Stomach (tissue), 4 donors: ENCODE measurements at regions not wholly inside any gene's neighbourhood (a gene's known extent, or its start where the extent isn't known, plus 50 kb on each side); places are given as distances from the start of the nearest gene placed in this dataset.

ENCODE experiments used
- POLR2A ChIP-seq, 4 donors: fragments of 450-650 bp; IDR thresholded peaks; one replicate each; pipeline ENCODE4 v1.6.1; 2016; ENCODE audit warnings: antibody characterized with exemption in 4 of 4, control low read depth in 2 of 4, mild to moderate bottlenecking in 1 of 4, moderate library complexity in 1 of 4
- POLR2AphosphoS5 ChIP-seq, 3 donors: sonication (generic); formaldehyde crosslinking; IDR thresholded peaks; one replicate each; pipeline ENCODE4 v1.6.1; 2016; ENCODE audit warnings: antibody characterized with exemption in 3 of 3
- TF ChIP-seq, protein P1 (sequence below), 7 experiments: fragments of 450-650 bp in 4 of 7; fragments of 200-600 bp in 3 of 7; sonication (generic) in 3 of 7; IDR thresholded peaks; one replicate each; pipeline ENCODE4 v1.5.1; 2016 to 2019; ENCODE audit warnings: antibody characterized with exemption in 7 of 7, control low read depth in 2 of 7, mild to moderate bottlenecking in 1 of 7

DNA sequence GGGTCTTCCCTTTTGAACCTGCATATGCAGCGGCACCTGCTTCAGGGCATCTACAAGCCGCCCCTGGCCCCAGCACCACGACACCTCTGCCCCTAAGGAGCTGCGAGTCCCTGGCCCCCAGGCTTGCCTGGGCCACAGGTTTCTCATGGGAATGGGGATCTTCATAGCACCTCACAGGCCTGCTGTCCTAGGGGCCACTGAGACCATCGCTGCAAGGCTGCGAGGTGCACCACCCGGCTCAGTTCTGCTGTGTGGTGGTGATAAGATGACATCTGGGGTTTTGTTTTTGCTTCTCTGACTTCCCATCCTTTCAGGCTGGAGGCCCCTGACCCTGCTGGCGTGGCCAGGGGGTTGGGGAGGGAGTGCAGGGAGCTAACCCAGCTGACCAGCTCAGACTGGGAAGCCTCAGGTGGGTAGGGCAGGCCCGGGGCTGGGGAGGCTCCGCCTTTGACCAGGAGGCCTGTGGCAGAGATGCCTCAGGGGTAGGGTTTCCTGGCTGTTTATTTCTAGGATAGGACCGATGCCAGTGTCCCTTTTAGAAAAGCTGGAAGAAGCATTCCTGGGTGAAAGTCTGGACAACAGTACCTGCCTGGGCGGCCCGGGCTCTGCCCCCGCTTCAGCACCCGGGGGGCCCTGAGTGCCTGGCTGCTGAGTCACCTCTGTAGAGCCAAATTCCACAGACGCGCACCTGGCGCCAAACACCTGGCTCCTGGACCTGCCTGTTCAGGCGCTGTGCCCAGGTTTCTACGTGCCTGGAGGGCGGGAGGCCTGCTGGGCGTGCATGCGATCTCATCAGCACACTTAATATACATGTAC, 264.7 kb downstream of the DLL1 start:
- TF ChIP-seq, protein P1, sequence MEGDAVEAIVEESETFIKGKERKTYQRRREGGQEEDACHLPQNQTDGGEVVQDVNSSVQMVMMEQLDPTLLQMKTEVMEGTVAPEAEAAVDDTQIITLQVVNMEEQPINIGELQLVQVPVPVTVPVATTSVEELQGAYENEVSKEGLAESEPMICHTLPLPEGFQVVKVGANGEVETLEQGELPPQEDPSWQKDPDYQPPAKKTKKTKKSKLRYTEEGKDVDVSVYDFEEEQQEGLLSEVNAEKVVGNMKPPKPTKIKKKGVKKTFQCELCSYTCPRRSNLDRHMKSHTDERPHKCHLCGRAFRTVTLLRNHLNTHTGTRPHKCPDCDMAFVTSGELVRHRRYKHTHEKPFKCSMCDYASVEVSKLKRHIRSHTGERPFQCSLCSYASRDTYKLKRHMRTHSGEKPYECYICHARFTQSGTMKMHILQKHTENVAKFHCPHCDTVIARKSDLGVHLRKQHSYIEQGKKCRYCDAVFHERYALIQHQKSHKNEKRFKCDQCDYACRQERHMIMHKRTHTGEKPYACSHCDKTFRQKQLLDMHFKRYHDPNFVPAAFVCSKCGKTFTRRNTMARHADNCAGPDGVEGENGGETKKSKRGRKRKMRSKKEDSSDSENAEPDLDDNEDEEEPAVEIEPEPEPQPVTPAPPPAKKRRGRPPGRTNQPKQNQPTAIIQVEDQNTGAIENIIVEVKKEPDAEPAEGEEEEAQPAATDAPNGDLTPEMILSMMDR (IDR thresholded peaks at IDR 0.05): no peak
- no peak for TF ChIP-seq POLR2A (IDR thresholded peaks at IDR 0.05)
- peak; percentile 12 to 76 (median 25) for TF ChIP-seq POLR2AphosphoS5 (IDR thresholded peaks at IDR 0.05)
